ENCODE measurements at regions not wholly inside any gene's neighbourhood (a gene's known extent, or its start where the extent isn't known, plus 50 kb on each side); places are given as distances from the start of the nearest gene placed in this dataset.

- TF ChIP-seq ZFP36 (IDR thresholded peaks at IDR 0.05; ENCODE audit: low read depth, low read length, partially characterized antibody) (no peak), SNIP1 (IDR thresholded peaks at IDR 0.05; ENCODE audit: low read depth) (no peak), ZNF583 (CRISPR knock-in tag; IDR thresholded peaks at IDR 0.05) (no peak), ZNF449 (CRISPR knock-in tag; IDR thresholded peaks at IDR 0.05) (no peak), PHB (CRISPR knock-in tag; IDR thresholded peaks at IDR 0.05) (no peak), NR2F6 (CRISPR knock-in tag; IDR thresholded peaks at IDR 0.05) (no peak)
These were observed 309.2 kb downstream of the FAT3 start (continued) for GRCh38 chr11:92533657-92534335.

GRCh38 chr11:92536883-92537282, 312.3 kb downstream of the FAT3 start:
- no peak for ATAC-seq
- ChIA-PET POLR2A (no interaction called here), CTCF (ENCODE audit: low intra/inter-chr PET ratio) (interaction anchor here (0.6 kb wide), 1 partner anchor 244 kb away, joined by 3 read pairs; no protein-coding TSS in a partner anchor)
- Histone ChIP-seq H3K4me2 (ENCODE audit: insufficient read depth, low read length) (no peak overlapping the region), H4K20me1 (replicated peaks; ENCODE audit: control insufficient read depth, insufficient read depth, low read length) (no peaks in the 10 kb centered on the region), H2AFZ (ENCODE audit: low read depth, low read length) (no peak overlapping the region), H3K79me2 (ENCODE audit: control insufficient read depth, insufficient read depth, low read length) (no peaks in the 10 kb centered on the region), H3K4me1 (replicated peaks in 1 of 2; ENCODE audit: control insufficient read depth in 2 of 2, insufficient read depth in 2 of 2, low read length in 2 of 2) (no peaks in the 10 kb centered on the region), H3K9ac (ENCODE audit: insufficient read depth in 1 of 2, low read depth in 2 of 2, low read length in 2 of 2) (no peak overlapping the region), H3K27ac (ENCODE audit: extremely low read depth, low read depth, low read length) (no peak overlapping the region), H3K9me3 (replicated peaks; ENCODE audit: control insufficient read depth, insufficient read depth, low read depth, low read length) (peaks cover 2% of the 10 kb centered on the region; the same call in 1 of the 2 replicates), H3K27me3 (ENCODE audit: control insufficient read depth in 2 of 2, insufficient read depth in 2 of 2, low read length in 2 of 2) (no peaks in the 10 kb centered on the region), H3K36me3 (ENCODE audit: control insufficient read depth, insufficient read depth, low read length) (no peaks in the 10 kb centered on the region), H3K4me3 (no peak overlapping the region), H3K9me1 (ENCODE audit: control insufficient read depth, insufficient read depth, low read length) (no peaks in the 10 kb centered on the region)
- FAIRE-seq = no peak
- no peak for DNase-seq (ENCODE audit: extremely low read depth in 1 of 4, low spot score in 3 of 4)
- WGBS (ENCODE audit: insufficient coverage, low coverage, missing lambda C conversion rate) = 1% methylated on average over 4 of the region's 4 CpGs
- in situ Hi-C loops (cut with MboI) (no loop called here), intact Hi-C loops (cut with micrococcal nuclease) (no loop called here)
- no TSS peak for BruUV-seq (replicated peaks)
- TF ChIP-seq RHOXF2B (CRISPR knock-in tag; conservative IDR thresholded peaks at IDR 0.05) = no peak
- TF ChIP-seq CTCFL (IDR thresholded peaks at IDR 0.05; ENCODE audit: borderline replicate concordance, insufficient read depth, low read depth, low read length, poor library complexity, severe bottlenecking) = no peak
- TF ChIP-seq HOXB6 (CRISPR knock-in tag; IDR thresholded peaks at IDR 0.05; ENCODE audit: borderline replicate concordance) = no peak
- TF ChIP-seq MCM5 (IDR thresholded peaks at IDR 0.05; ENCODE audit: low read depth) = no peak

Data from K562 (cell line).